H9 (cell line): ENCODE measurements at regions not wholly inside any gene's neighbourhood (a gene's known extent, or its start where the extent isn't known, plus 50 kb on each side); places are given as distances from the start of the nearest gene placed in this dataset.
A peak's percentile ranks its signal among the peaks of the same experiment; 100 is the strongest.

Experiments
- DNase-seq: peaks from one replicate; pipeline ENCODE4 v3.0.0-alpha.2; 2017
- H2AFZ ChIP-seq: one replicate; pipeline ENCODE4 v1.6.1; 2013; ENCODE audit warnings: mild to moderate bottlenecking, low read length, control low read depth, moderate library complexity
- H2AK5ac ChIP-seq: 2 replicates; pipeline ENCODE4 v1.6.1; 2013; ENCODE audit warnings: low read length, control low read depth, mixed read lengths; ENCODE audit not compliant: insufficient read length
- H2BK120ac ChIP-seq: one replicate; pipeline ENCODE4 v1.6.1; 2013; ENCODE audit warnings: low read depth, mild to moderate bottlenecking, low read length, control low read depth, inconsistent platforms; ENCODE audit not compliant: poor library complexity, severe bottlenecking
- H2BK12ac ChIP-seq: 2 replicates; pipeline ENCODE4 v1.6.1; 2013; ENCODE audit warnings: low read length, control low read depth, mixed read lengths, low read depth; ENCODE audit not compliant: insufficient read length
- H2BK15ac ChIP-seq: 2 replicates; pipeline ENCODE4 v1.6.1; 2013; ENCODE audit warnings: low read depth, low read length, control low read depth
- H2BK20ac ChIP-seq: one replicate; pipeline ENCODE4 v1.6.1; 2013; ENCODE audit warnings: low read depth, mild to moderate bottlenecking, low read length, control low read depth, inconsistent platforms; ENCODE audit not compliant: poor library complexity, severe bottlenecking
- H2BK5ac ChIP-seq: 2 replicates; pipeline ENCODE4 v1.6.1; 2013; ENCODE audit warnings: low read length, control low read depth, mixed read lengths; ENCODE audit not compliant: insufficient read length
- H3K14ac ChIP-seq: 2 replicates; pipeline ENCODE4 v1.6.1; 2013; ENCODE audit warnings: low read length, control low read depth; ENCODE audit not compliant: insufficient read depth
- H3K18ac ChIP-seq: 2 replicates; pipeline ENCODE4 v1.6.1; 2013; ENCODE audit warnings: low read depth, mild to moderate bottlenecking, mixed read lengths, low read length, control low read depth; ENCODE audit not compliant: insufficient read length
- H3K23ac ChIP-seq: 2 replicates; pipeline ENCODE4 v1.6.1; 2013; ENCODE audit warnings: low read length, control low read depth, mixed read lengths, low read depth; ENCODE audit not compliant: insufficient read length
- H3K23me2 ChIP-seq: 2 replicates; pipeline ENCODE4 v1.6.1; 2013; ENCODE audit warnings: low read depth, mild to moderate bottlenecking, mixed read lengths, low read length, control low read depth; ENCODE audit not compliant: insufficient read length, poor library complexity, severe bottlenecking
- H3K27ac ChIP-seq: 2 replicates; pipeline ENCODE4 v1.5.1; 2013; ENCODE audit warnings: low read length, control low read depth, mixed read lengths, low read depth; ENCODE audit not compliant: insufficient read length
- H3K27me3 ChIP-seq: 2 replicates; pipeline ENCODE4 v1.6.1; 2013; ENCODE audit warnings: low read length, control low read depth, inconsistent platforms; ENCODE audit not compliant: insufficient read depth
- H3K4ac ChIP-seq: 2 replicates; pipeline ENCODE4 v1.6.1; 2013; ENCODE audit warnings: low read depth, mild to moderate bottlenecking, control low read depth, inconsistent platforms, low read length, moderate library complexity
- H3K4me1 ChIP-seq: 2 replicates; pipeline ENCODE4 v1.6.1; 2013; ENCODE audit warnings: low read length, control low read depth, inconsistent platforms; ENCODE audit not compliant: insufficient read depth
- H3K4me2 ChIP-seq: 2 replicates; pipeline ENCODE4 v1.6.1; 2013; ENCODE audit warnings: low read length, control low read depth, mixed read lengths; ENCODE audit not compliant: insufficient read length, insufficient read depth
- H3K56ac ChIP-seq: 2 replicates; pipeline ENCODE4 v1.6.1; 2013; ENCODE audit warnings: low read depth, mild to moderate bottlenecking, mixed read lengths, low read length, control low read depth; ENCODE audit not compliant: insufficient read length
- H3K79me1 ChIP-seq: 2 replicates; pipeline ENCODE4 v1.6.1; 2013; ENCODE audit warnings: low read depth, mild to moderate bottlenecking, moderate library complexity, low read length, control low read depth, inconsistent platforms; ENCODE audit not compliant: insufficient read depth, poor library complexity, severe bottlenecking
- H3K79me2 ChIP-seq: 2 replicates; pipeline ENCODE4 v1.6.1; 2013; ENCODE audit warnings: low read length, control low read depth, inconsistent platforms; ENCODE audit not compliant: insufficient read depth
- H3K9ac ChIP-seq: 2 replicates; pipeline ENCODE4 v1.6.1; 2013; ENCODE audit warnings: low read length, control low read depth, mixed read lengths; ENCODE audit not compliant: insufficient read length; ENCODE audit errors: extremely low read depth
- H3K9me3 ChIP-seq: one replicate; pipeline ENCODE4 v1.6.1; 2013; ENCODE audit warnings: low read depth, low read length, inconsistent platforms; ENCODE audit not compliant: control insufficient read depth
- H3T11ph ChIP-seq: one replicate; pipeline ENCODE4 v1.6.1; 2013; ENCODE audit warnings: mild to moderate bottlenecking, low read length, control low read depth, inconsistent platforms
- H4K20me1 ChIP-seq: one replicate; pipeline ENCODE4 v1.6.1; 2013; ENCODE audit not compliant: control insufficient read depth, insufficient read length, insufficient read depth
- H4K5ac ChIP-seq: 2 replicates; pipeline ENCODE4 v1.6.1; 2013; ENCODE audit warnings: low read depth, mild to moderate bottlenecking, mixed read lengths, low read length, control low read depth; ENCODE audit not compliant: insufficient read length
- H4K8ac ChIP-seq: replicated peaks from 2 replicates; pipeline ENCODE4 v1.6.1; 2013; ENCODE audit warnings: low read length, control low read depth, mixed read lengths, low read depth; ENCODE audit not compliant: insufficient read length
- H4K91ac ChIP-seq: 2 replicates; pipeline ENCODE4 v1.6.1; 2013; ENCODE audit warnings: low read depth, mild to moderate bottlenecking, moderate library complexity, mixed read lengths, low read length, control low read depth; ENCODE audit not compliant: insufficient read length
- H3K27ac Mint-ChIP-seq, 3 experiments: 2 replicates in 2 of 3; 3 replicates in 1 of 3; pipeline ENCODE4 v1.8.0; 2020 to 2021; ENCODE audit warnings: mixed read lengths in 3 of 3, mild to moderate bottlenecking in 1 of 3, moderate library complexity in 1 of 3
- H3K27me3 Mint-ChIP-seq: 2 replicates; pipeline ENCODE4 v1.8.0; 2021; ENCODE audit warnings: low read depth, mild to moderate bottlenecking, moderate library complexity, mixed read lengths
- H3K36me3 Mint-ChIP-seq, 3 experiments: 2 replicates in 2 of 3; 3 replicates in 1 of 3; pipeline ENCODE4 v1.8.0; 2020 to 2021; ENCODE audit warnings: low read depth in 3 of 3, mixed read lengths in 3 of 3; ENCODE audit not compliant: insufficient read depth in 1 of 3
- H3K4me1 Mint-ChIP-seq, 2 experiments: 2 replicates each; pipeline ENCODE4 v1.8.0; 2020; ENCODE audit warnings: mixed read lengths in 2 of 2
- H3K4me3 Mint-ChIP-seq, 2 experiments: 2 replicates in 1 of 2; 3 replicates in 1 of 2; pipeline ENCODE4 v1.8.0; 2020 to 2021; ENCODE audit warnings: mild to moderate bottlenecking in 2 of 2, mixed read lengths in 2 of 2, moderate library complexity in 1 of 2
- H3K9me3 Mint-ChIP-seq, 2 experiments: 2 replicates in 1 of 2; 3 replicates in 1 of 2; pipeline ENCODE4 v1.8.0; 2020; ENCODE audit warnings: mild to moderate bottlenecking in 2 of 2, mixed read lengths in 2 of 2, moderate library complexity in 1 of 2
- whole genome bisulfite sequencing: extraction: QIAGEN DNeasy Blood & Tissue Kit; methylation state at CpG from one replicate; pipeline ENCODE4 v1.1.7; 2013; ENCODE audit warnings: missing lambda C conversion rate, low lambda C conversion rate, mixed read lengths; ENCODE audit not compliant: insufficient read length; ENCODE audit errors: extremely low coverage; 5-methylcytosine and 5-hydroxymethylcytosine counted together
- TF ChIP-seq, protein P1 (sequence below): fragments of 200-600 bp; sonication (generic); conservative IDR thresholded peaks from 3 replicates; pipeline ENCODE4 v1.8.0; 2021; ENCODE audit warnings: antibody characterized with exemption, mild to moderate bottlenecking

DNA sequence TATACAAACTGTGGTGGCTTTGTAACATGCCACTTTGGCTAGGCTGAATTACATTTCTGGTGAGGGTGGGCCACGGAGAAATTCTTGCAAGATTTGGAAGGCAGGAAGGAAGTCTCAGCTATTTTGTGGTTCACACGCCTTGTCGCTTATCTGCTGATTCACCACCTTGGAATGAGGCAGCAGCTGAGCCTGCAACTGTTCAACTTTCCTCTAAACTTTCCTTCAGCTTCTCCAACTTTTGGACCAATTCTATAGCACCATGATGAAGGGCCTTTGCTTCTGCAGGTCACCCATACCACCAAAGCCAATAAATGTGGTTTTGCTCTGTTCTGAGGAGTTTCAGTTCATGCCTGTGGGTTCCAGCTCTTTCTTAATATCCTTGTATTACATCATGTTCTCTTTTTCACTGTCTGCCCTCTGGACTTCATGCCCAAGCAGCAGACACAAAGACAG is 337.6 kb upstream of the SNX7 start:
- DNase-seq: peak; percentile 51
- H3K4me2 ChIP-seq: no peak overlapping the region
- H3K27me3 Mint-ChIP-seq: no peaks in the 10 kb centered on the region
- H3K9me3 Mint-ChIP-seq: no peaks in the 10 kb centered on the region
- H3K4me1 Mint-ChIP-seq: peaks cover 8 to 13% of the 10 kb centered on the region in 2 experiments
- H3K23ac ChIP-seq: no peak overlapping the region
- H3K27ac Mint-ChIP-seq: peak overlapping the region in 1 of 3 experiments; percentile 40; a peak in 1 of 7 replicates
- no peak overlapping the region for H4K91ac ChIP-seq
- no peaks in the 10 kb centered on the region for H4K20me1 ChIP-seq
- WGBS: no CpG with 5 or more reads among the region's 3 CpGs
- H2BK12ac ChIP-seq: no peak overlapping the region
- no peaks in the 10 kb centered on the region for H3K79me1 ChIP-seq
- H3T11ph ChIP-seq: no peak overlapping the region
- H3K79me2 ChIP-seq: no peaks in the 10 kb centered on the region
- H3K56ac ChIP-seq: no peak overlapping the region
- no peaks in the 10 kb centered on the region for H3K23me2 ChIP-seq
- no peak overlapping the region for H2BK15ac ChIP-seq
- no peak overlapping the region for H4K8ac ChIP-seq
- no peaks in the 10 kb centered on the region for H3K27me3 ChIP-seq
- H3K9ac ChIP-seq: no peak overlapping the region
- H2BK5ac ChIP-seq: no peak overlapping the region
- no peak overlapping the region for H3K27ac ChIP-seq
- H3K4me1 ChIP-seq: no peaks in the 10 kb centered on the region
- H3K9me3 ChIP-seq: no peaks in the 10 kb centered on the region
- no peak overlapping the region for H3K4ac ChIP-seq
- TF ChIP-seq, protein P1, sequence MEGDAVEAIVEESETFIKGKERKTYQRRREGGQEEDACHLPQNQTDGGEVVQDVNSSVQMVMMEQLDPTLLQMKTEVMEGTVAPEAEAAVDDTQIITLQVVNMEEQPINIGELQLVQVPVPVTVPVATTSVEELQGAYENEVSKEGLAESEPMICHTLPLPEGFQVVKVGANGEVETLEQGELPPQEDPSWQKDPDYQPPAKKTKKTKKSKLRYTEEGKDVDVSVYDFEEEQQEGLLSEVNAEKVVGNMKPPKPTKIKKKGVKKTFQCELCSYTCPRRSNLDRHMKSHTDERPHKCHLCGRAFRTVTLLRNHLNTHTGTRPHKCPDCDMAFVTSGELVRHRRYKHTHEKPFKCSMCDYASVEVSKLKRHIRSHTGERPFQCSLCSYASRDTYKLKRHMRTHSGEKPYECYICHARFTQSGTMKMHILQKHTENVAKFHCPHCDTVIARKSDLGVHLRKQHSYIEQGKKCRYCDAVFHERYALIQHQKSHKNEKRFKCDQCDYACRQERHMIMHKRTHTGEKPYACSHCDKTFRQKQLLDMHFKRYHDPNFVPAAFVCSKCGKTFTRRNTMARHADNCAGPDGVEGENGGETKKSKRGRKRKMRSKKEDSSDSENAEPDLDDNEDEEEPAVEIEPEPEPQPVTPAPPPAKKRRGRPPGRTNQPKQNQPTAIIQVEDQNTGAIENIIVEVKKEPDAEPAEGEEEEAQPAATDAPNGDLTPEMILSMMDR: no peak
- H2AK5ac ChIP-seq: no peak overlapping the region
- no peak overlapping the region for H3K14ac ChIP-seq
- no peak overlapping the region for H2AFZ ChIP-seq
- no peak overlapping the region for H2BK120ac ChIP-seq
- H3K18ac ChIP-seq: no peak overlapping the region
- no peak overlapping the region for H4K5ac ChIP-seq
- no peaks in the 10 kb centered on the region for H3K36me3 Mint-ChIP-seq
- no peak overlapping the region for H2BK20ac ChIP-seq
- no peak overlapping the region for H3K4me3 Mint-ChIP-seq
